Stimulated activated naive CD4-positive, alpha-beta T cell treated with Interleukin-2 at 50 U/mL for 16 hours (primary cell): ENCODE measurements at regions not wholly inside any gene's neighbourhood (a gene's known extent, or its start where the extent isn't known, plus 50 kb on each side); places are given as distances from the start of the nearest gene placed in this dataset.

Experiments used
- DNase-seq: peaks from one replicate; lab custom pipeline; 2025; lab: John Stamatoyannopoulos, UW

DNA sequence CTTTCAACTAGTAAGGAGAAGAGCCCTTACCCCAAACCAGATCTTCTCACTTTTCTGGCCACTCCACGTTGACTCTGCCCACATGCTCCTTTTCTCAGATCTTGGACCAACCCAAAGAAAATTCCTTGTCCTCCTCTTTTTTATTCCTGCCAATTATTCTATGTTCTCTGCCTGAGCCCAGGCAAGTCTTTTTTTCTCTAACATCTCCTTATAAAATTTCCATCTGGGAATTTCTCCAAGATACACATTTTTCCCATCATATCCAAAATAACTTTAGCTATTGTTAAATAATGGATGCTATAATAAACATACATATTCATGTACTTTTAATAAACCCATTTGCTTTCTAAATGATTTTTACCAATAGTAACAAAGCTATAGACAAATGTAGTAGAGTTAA is 726.0 kb upstream of the ZNF385D start:
- DNase-seq, result no peak

GRCh38 chr3:22485954-22486353 is 717.2 kb upstream of the UBE2E2 start:
- no peak for DNase-seq

GRCh38 chr3:22490747-22491146 is 712.4 kb upstream of the UBE2E2 start:
- no peak for DNase-seq

- no peak for DNase-seq
These were observed 711.8 kb upstream of the UBE2E2 start for GRCh38 chr3:22491344-22491743.

DNA sequence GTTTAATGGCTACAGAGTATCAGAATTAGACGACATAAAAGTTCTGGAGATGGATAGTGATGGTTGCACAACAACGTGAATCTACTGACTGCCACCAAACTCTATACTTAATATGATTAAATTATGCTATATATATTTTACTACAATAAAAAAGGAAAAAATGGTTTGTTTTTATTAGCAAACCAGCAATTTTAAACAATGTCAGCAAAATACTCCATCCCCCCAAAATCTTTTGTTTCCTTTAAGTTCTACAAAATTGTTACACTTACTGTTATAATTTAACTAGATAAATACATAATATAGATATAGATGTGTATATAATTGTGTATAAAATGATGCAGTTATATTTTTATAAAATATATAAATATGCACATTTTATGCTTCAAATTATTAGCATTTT is 710.8 kb upstream of the UBE2E2 start:
- no peak for DNase-seq

GRCh38 chr3:22495241-22495640 is 707.9 kb upstream of the UBE2E2 start:
- DNase-seq, result no peak

DNA sequence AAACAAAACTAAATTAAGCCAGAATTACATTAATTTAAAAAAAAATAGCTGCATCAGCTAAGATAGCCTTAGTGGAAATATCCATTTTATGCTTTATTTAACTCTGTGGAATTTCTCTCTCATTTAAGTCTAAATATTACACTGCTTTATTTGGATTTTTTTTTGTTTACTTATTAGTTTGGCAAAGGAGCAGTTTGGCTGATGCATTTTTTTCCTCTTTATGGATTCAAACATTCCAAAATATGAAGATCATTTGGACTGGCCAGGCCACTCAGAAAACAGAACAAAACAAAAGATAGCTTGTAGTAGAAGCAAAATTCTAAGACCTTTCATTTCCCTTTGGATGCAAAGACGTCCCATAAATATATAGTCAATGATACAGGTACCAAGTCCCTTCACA is 707.3 kb upstream of the UBE2E2 start:
- DNase-seq, result no peak

- DNase-seq, result no peak
These were observed 706.5 kb upstream of the UBE2E2 start for GRCh38 chr3:22496641-22497040.

- no peak for DNase-seq
These were observed 696.3 kb upstream of the UBE2E2 start for GRCh38 chr3:22506871-22507270.

GRCh38 chr3:22507709-22508108 is 695.4 kb upstream of the UBE2E2 start:
- DNase-seq, result no peak

GRCh38 chr3:22523925-22524324 is 679.2 kb upstream of the UBE2E2 start:
- no peak for DNase-seq

DNA sequence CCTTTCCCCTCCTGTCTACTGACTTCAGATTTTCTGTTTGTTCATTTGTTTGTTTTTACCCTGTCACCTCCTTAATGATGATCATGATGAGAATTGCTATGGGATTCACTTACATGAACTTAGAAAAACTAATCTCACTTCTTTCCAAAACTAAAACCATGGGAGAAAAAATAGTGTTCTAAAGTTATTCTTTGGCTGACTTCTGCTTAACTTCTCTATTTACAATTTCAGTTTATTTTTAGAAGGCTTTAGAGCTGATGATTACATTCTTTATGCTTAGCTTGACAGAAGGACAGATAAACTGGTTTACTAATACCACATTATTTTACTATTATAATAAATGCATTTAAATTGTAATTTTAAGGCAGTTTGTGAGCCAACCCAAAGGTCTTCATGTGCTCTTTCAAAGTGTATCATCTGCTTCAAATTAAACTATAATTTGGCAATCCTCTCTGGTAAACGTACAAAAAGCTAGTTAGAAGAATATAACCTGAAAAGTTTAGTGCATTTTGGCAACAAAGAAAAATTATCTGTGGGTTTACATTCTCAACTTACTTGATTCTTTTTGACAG is 676.8 kb upstream of the UBE2E2 start:
- DNase-seq, result no peak

DNA sequence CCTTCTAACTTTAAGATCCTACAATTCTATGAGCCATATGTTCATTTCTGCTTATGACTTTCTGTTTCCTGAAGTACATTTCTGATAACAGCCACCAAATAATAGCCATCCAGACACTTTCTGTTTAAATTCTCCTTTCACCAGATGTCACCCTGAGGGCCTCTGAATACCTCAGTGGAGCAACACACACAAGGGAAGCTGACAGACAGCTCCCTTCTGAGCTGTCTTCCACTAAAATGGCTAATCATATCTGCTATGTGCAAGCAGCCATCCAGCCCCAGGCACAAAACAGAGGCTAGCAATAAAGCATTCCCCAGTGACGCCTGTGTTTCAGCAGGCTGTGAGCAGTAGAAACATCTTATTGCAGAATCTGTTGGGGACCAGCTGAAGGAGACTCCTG is 666.6 kb upstream of the UBE2E2 start:
- DNase-seq, result no peak

DNA sequence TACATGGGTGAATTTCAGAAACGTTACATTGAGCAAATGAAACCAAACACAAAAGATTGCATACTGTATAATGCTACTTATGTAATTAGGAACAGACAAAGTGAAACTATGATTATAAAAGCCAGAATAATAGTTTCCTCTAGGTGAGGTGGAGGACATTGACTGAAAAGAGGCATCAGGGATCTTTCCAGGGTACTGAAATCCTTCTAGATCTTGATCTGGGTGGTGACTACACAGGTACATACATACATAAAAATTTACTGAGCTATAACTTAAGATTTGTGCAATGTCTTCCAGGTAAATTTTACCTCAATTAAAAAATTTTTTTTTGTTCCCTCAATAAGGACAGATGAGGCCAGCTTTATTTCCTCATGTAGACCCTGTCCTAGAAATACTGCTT is 665.6 kb upstream of the UBE2E2 start:
- no peak for DNase-seq

GRCh38 chr3:22542311-22542710 is 660.8 kb upstream of the UBE2E2 start:
- DNase-seq, result no peak

DNA sequence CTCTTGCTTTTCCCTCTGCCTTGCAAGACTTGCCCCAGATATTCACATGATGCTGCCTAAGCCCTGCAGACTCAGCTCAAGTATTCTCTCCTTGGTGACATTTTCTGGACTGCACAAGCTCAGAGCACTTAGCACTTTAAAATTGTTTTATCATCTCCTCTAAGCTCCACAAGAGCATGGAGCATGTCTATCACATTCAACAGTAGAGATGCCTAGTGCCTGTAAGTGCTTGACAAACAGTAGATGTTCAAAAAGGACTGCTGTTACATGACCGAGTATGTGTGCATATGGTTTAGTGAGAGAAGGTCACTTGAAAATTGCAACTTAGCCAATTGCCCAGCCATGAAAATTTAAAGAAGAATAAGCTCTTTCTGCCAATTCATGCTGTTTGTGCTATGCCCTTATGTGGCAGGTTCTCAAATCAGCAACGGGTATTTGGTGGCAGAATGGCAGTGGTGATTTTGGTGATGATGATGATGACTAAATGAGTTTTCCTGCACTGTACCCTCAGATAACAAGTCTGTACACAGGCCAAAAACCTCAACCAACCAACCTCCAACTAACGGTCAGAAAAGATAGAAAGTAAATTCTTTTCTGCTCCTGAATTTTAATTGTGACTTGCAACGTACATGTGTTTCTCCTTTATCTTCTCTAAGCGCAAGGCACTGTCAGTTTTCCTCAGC is 647.2 kb upstream of the UBE2E2 start:
- DNase-seq, result no peak

- DNase-seq, result no peak
These were observed 637.7 kb upstream of the UBE2E2 start for GRCh38 chr3:22565393-22565792.

GRCh38 chr3:22568285-22568684 is 634.8 kb upstream of the UBE2E2 start:
- DNase-seq, result no peak

GRCh38 chr3:22569570-22569969 is 633.6 kb upstream of the UBE2E2 start:
- DNase-seq, result no peak

GRCh38 chr3:22581007-22581406 is 622.1 kb upstream of the UBE2E2 start:
- DNase-seq, result no peak

GRCh38 chr3:22582266-22582665 is 620.9 kb upstream of the UBE2E2 start:
- DNase-seq, result no peak

- DNase-seq, result no peak
These were observed 617.6 kb upstream of the UBE2E2 start for GRCh38 chr3:22585504-22585903.

- no peak for DNase-seq
These were observed 617.2 kb upstream of the UBE2E2 start for GRCh38 chr3:22585911-22586310.

- no peak for DNase-seq
These were observed 615.7 kb upstream of the UBE2E2 start for GRCh38 chr3:22587446-22587845.
